ENCODE measurements at regions not wholly inside any gene's neighbourhood (a gene's known extent, or its start where the extent isn't known, plus 50 kb on each side); places are given as distances from the start of the nearest gene placed in this dataset.

GRCh38 chr2:116749994-116750393, 1064.5 kb upstream of the DDX18 start:
- no peak for DNase-seq (ENCODE audit: low read depth in 2 of 2)
- TF ChIP-seq EZH2 (IDR thresholded peaks at IDR 0.05; ENCODE audit: low read length, missing control alignments): no peak
- TF ChIP-seq CTCF (conservative IDR thresholded peaks at IDR 0.05 in 1 of 2, IDR thresholded peaks at IDR 0.05 in 1 of 2; ENCODE audit: low read depth in 1 of 2, low read length in 2 of 2): no peak
- Histone ChIP-seq H3K79me2 (ENCODE audit: control insufficient read depth, insufficient read depth, low read length) (no peaks in the 10 kb centered on the region), H3K4me1 (ENCODE audit: control insufficient read depth, extremely low read depth, insufficient read depth, low read length) (no peaks in the 10 kb centered on the region), H3K4me3 (replicated peaks in 1 of 4; ENCODE audit: control extremely low read depth in 1 of 4, insufficient read depth in 1 of 4, low read depth in 3 of 4, low read length in 4 of 4) (no peak overlapping the region), H3K36me3 (ENCODE audit: control insufficient read depth, insufficient read depth, low read length) (no peaks in the 10 kb centered on the region), H3K9me3 (ENCODE audit: control insufficient read depth, insufficient read depth, low read depth, low read length) (no peaks in the 10 kb centered on the region), H3K27me3 (ENCODE audit: control insufficient read depth, insufficient read depth, low read length) (no peaks in the 10 kb centered on the region), H4K20me1 (ENCODE audit: control insufficient read depth, extremely low read depth, insufficient read depth, low read length) (no peaks in the 10 kb centered on the region), H3K27ac (ENCODE audit: insufficient read depth, low read length) (no peak overlapping the region), H3K4me2 (ENCODE audit: extremely low read depth, insufficient read depth, low read length) (no peak overlapping the region), H3K9ac (ENCODE audit: insufficient read depth, low read length) (no peak overlapping the region), H2AFZ (ENCODE audit: low read length) (no peak overlapping the region)

GRCh38 chr2:116754381-116755101, 1060.0 kb upstream of the DDX18 start:
- H3K4me3 ChIP-seq (replicated peaks in 1 of 4; ENCODE audit: control extremely low read depth in 1 of 4, insufficient read depth in 1 of 4, low read depth in 3 of 4, low read length in 4 of 4): no peak overlapping the region
- no peaks in the 10 kb centered on the region for H4K20me1 ChIP-seq (ENCODE audit: control insufficient read depth, extremely low read depth, insufficient read depth, low read length)
- no peak overlapping the region for H3K4me2 ChIP-seq (ENCODE audit: extremely low read depth, insufficient read depth, low read length)
- H3K9me3 ChIP-seq (ENCODE audit: control insufficient read depth, insufficient read depth, low read depth, low read length): no peaks in the 10 kb centered on the region
- no peaks in the 10 kb centered on the region for H3K27me3 ChIP-seq (ENCODE audit: control insufficient read depth, insufficient read depth, low read length)
- H3K79me2 ChIP-seq (ENCODE audit: control insufficient read depth, insufficient read depth, low read length): no peaks in the 10 kb centered on the region
- DNase-seq (ENCODE audit: low read depth in 2 of 2): no peak
- H3K36me3 ChIP-seq (ENCODE audit: control insufficient read depth, insufficient read depth, low read length): no peaks in the 10 kb centered on the region
- TF ChIP-seq CTCF (conservative IDR thresholded peaks at IDR 0.05 in 1 of 2, IDR thresholded peaks at IDR 0.05 in 1 of 2; ENCODE audit: low read depth in 1 of 2, low read length in 2 of 2): no peak
- no peak for TF ChIP-seq EZH2 (IDR thresholded peaks at IDR 0.05; ENCODE audit: low read length, missing control alignments)
- H2AFZ ChIP-seq (ENCODE audit: low read length): no peak overlapping the region
- no peak overlapping the region for H3K9ac ChIP-seq (ENCODE audit: insufficient read depth, low read length)
- no peak overlapping the region for H3K27ac ChIP-seq (ENCODE audit: insufficient read depth, low read length)
- H3K4me1 ChIP-seq (ENCODE audit: control insufficient read depth, extremely low read depth, insufficient read depth, low read length): no peaks in the 10 kb centered on the region

- DNase-seq (ENCODE audit: low read depth in 2 of 2): no peak
- no peak overlapping the region for H3K9ac ChIP-seq (ENCODE audit: insufficient read depth, low read length)
- no peak overlapping the region for H3K27ac ChIP-seq (ENCODE audit: insufficient read depth, low read length)
- no peak overlapping the region for H2AFZ ChIP-seq (ENCODE audit: low read length)
- H4K20me1 ChIP-seq (ENCODE audit: control insufficient read depth, extremely low read depth, insufficient read depth, low read length): no peaks in the 10 kb centered on the region
- H3K4me2 ChIP-seq (ENCODE audit: extremely low read depth, insufficient read depth, low read length): no peak overlapping the region
- TF ChIP-seq EZH2 (IDR thresholded peaks at IDR 0.05; ENCODE audit: low read length, missing control alignments) (no peak), CTCF (conservative IDR thresholded peaks at IDR 0.05 in 1 of 2, IDR thresholded peaks at IDR 0.05 in 1 of 2; ENCODE audit: low read depth in 1 of 2, low read length in 2 of 2) (no peak)
- H3K27me3 ChIP-seq (ENCODE audit: control insufficient read depth, insufficient read depth, low read length): no peaks in the 10 kb centered on the region
- no peaks in the 10 kb centered on the region for H3K4me1 ChIP-seq (ENCODE audit: control insufficient read depth, extremely low read depth, insufficient read depth, low read length)
- no peaks in the 10 kb centered on the region for H3K36me3 ChIP-seq (ENCODE audit: control insufficient read depth, insufficient read depth, low read length)
- no peak overlapping the region for H3K4me3 ChIP-seq (replicated peaks in 1 of 4; ENCODE audit: control extremely low read depth in 1 of 4, insufficient read depth in 1 of 4, low read depth in 3 of 4, low read length in 4 of 4)
- no peaks in the 10 kb centered on the region for H3K9me3 ChIP-seq (ENCODE audit: control insufficient read depth, insufficient read depth, low read depth, low read length)
- no peaks in the 10 kb centered on the region for H3K79me2 ChIP-seq (ENCODE audit: control insufficient read depth, insufficient read depth, low read length)
These were observed 1052.6 kb upstream of the DDX18 start for GRCh38 chr2:116761864-116762263.

Data from fibroblast of lung (primary cell).